Fibroblast of the aortic adventitia (primary cell): ENCODE measurements at regions not wholly inside any gene's neighbourhood (a gene's known extent, or its start where the extent isn't known, plus 50 kb on each side); places are given as distances from the start of the nearest gene placed in this dataset.

Experiments
- DNase-seq: peaks from one replicate; pipeline ENCODE4 v3.0.0-alpha.2; 2010; ENCODE audit warnings: low read depth
- H3K4me3 ChIP-seq: 2 replicates; pipeline ENCODE4 v1.5.1; 2011; ENCODE audit warnings: low read depth, mild to moderate bottlenecking, control low read depth, low read length, moderate library complexity
- CTCF ChIP-seq: IDR thresholded peaks from 2 replicates; pipeline ENCODE4 v1.5.1; 2011; ENCODE audit warnings: mild to moderate bottlenecking, low read length, control low read depth, inconsistent platforms; ENCODE audit not compliant: insufficient read depth

- no peak for DNase-seq
- H3K4me3 ChIP-seq = no peak overlapping the region
- TF ChIP-seq CTCF = no peak
Measured at GRCh38 chr1:60974524-60975372, 107.6 kb upstream of the NFIA start.

- DNase-seq = no peak
- TF ChIP-seq CTCF = no peak
- no peak overlapping the region for H3K4me3 ChIP-seq
Measured at GRCh38 chr1:60973668-60974067, 108.7 kb upstream of the NFIA start.

- H3K4me3 ChIP-seq = no peak overlapping the region
- peak; percentile 84 for DNase-seq
- no peak for TF ChIP-seq CTCF
Measured at GRCh38 chr1:60972841-60973364, 109.5 kb upstream of the NFIA start.

GRCh38 chr1:60971330-60971729 lies 111.0 kb upstream of the NFIA start:
- TF ChIP-seq CTCF = no peak
- DNase-seq = no peak
- H3K4me3 ChIP-seq = no peak overlapping the region

- H3K4me3 ChIP-seq = no peak overlapping the region
- peak; percentile 61 for DNase-seq
- peak; percentile 42 for TF ChIP-seq CTCF
Measured at GRCh38 chr1:60969971-60970509, 112.3 kb upstream of the NFIA start.

- DNase-seq = no peak
- TF ChIP-seq CTCF = no peak
Measured at GRCh38 chr1:60965280-60965854, 117.0 kb upstream of the NFIA start.

More at GRCh38 chr1:60965280-60965854, 117.0 kb upstream of the NFIA start:
- H3K4me3 ChIP-seq = no peak overlapping the region
